Astrocyte (in vitro differentiated cells and primary cell): ENCODE measurements at regions not wholly inside any gene's neighbourhood (a gene's known extent, or its start where the extent isn't known, plus 50 kb on each side); places are given as distances from the start of the nearest gene placed in this dataset.

Source experiments
- DNase-seq: peaks from one replicate; pipeline ENCODE4 v3.0.0-alpha.2; 2010; ENCODE audit warnings: low read depth
- FAIRE-seq: peaks from 2 replicates; lab custom pipeline; 2011; peaks lifted over from hg19 to GRCh38; lab: Jason Lieb, UNC
- H2AFZ ChIP-seq: 2 replicates; pipeline ENCODE4 v1.6.0; 2012; ENCODE audit warnings: low read depth, low read length, inconsistent platforms
- H3K27ac ChIP-seq: 2 replicates; pipeline ENCODE4 v1.5.1; 2011; ENCODE audit warnings: low read depth, low read length, inconsistent platforms
- H3K27me3 ChIP-seq: 2 replicates; pipeline ENCODE4 v1.6.0; 2011; ENCODE audit warnings: low read length, inconsistent platforms; ENCODE audit not compliant: insufficient read depth
- H3K36me3 ChIP-seq: 2 replicates; pipeline ENCODE4 v1.5.1; 2011; ENCODE audit warnings: low read length, inconsistent platforms; ENCODE audit not compliant: insufficient read depth
- H3K4me1 ChIP-seq: 2 replicates; pipeline ENCODE4 v1.5.1; 2011; ENCODE audit warnings: low read length, inconsistent platforms; ENCODE audit not compliant: insufficient read depth
- H3K4me2 ChIP-seq: 2 replicates; pipeline ENCODE4 v1.6.0; 2012; ENCODE audit warnings: low read length, inconsistent platforms
- H3K4me3 ChIP-seq: 2 replicates; pipeline ENCODE4 v1.5.1; 2011; ENCODE audit warnings: low read depth, mild to moderate bottlenecking, low read length, inconsistent platforms; ENCODE audit not compliant: insufficient read depth
- H3K79me2 ChIP-seq: 2 replicates; pipeline ENCODE4 v1.6.0; 2012; ENCODE audit warnings: mild to moderate bottlenecking, low read length, inconsistent platforms; ENCODE audit not compliant: insufficient read depth
- H3K9ac ChIP-seq: 2 replicates; pipeline ENCODE4 v1.6.0; 2012; ENCODE audit warnings: mild to moderate bottlenecking, low read length, inconsistent platforms
- H3K9me3 ChIP-seq: 2 replicates; pipeline ENCODE4 v1.5.1; 2012; ENCODE audit warnings: low read depth, mild to moderate bottlenecking, low read length, inconsistent platforms; ENCODE audit not compliant: insufficient read depth
- H4K20me1 ChIP-seq: 2 replicates; pipeline ENCODE4 v1.6.0; 2012; ENCODE audit warnings: low read length, inconsistent platforms; ENCODE audit not compliant: insufficient read depth
- H3K27ac Mint-ChIP-seq: one replicate; pipeline ENCODE4 v1.8.0; 2021; ENCODE audit warnings: mild to moderate bottlenecking, mixed read lengths; ENCODE audit not compliant: unreplicated experiment
- H3K27me3 Mint-ChIP-seq: one replicate; pipeline ENCODE4 v1.8.0; 2021; ENCODE audit warnings: low read depth, mixed read lengths; ENCODE audit not compliant: unreplicated experiment
- H3K36me3 Mint-ChIP-seq: one replicate; pipeline ENCODE4 v1.8.0; 2021; ENCODE audit warnings: low read depth, mixed read lengths; ENCODE audit not compliant: unreplicated experiment
- H3K4me1 Mint-ChIP-seq: one replicate; pipeline ENCODE4 v1.8.0; 2021; ENCODE audit warnings: low read depth, mixed read lengths; ENCODE audit not compliant: unreplicated experiment
- H3K4me3 Mint-ChIP-seq: one replicate; pipeline ENCODE4 v1.8.0; 2021; ENCODE audit warnings: mild to moderate bottlenecking, moderate library complexity, mixed read lengths; ENCODE audit not compliant: unreplicated experiment
- H3K9me3 Mint-ChIP-seq: one replicate; pipeline ENCODE4 v1.8.0; 2021; ENCODE audit warnings: mild to moderate bottlenecking, mixed read lengths; ENCODE audit not compliant: unreplicated experiment
- EZH2 ChIP-seq: IDR thresholded peaks from 2 replicates; pipeline ENCODE4 v1.6.1; 2012; ENCODE audit warnings: mild to moderate bottlenecking, low read length, inconsistent platforms; ENCODE audit not compliant: insufficient read depth
- TF ChIP-seq, protein P1 (sequence below): IDR thresholded peaks from 2 replicates; pipeline ENCODE4 v1.5.1; 2011; ENCODE audit warnings: low read depth, mild to moderate bottlenecking, inconsistent platforms, low read length, moderate library complexity; ENCODE audit not compliant: insufficient read depth

DNA sequence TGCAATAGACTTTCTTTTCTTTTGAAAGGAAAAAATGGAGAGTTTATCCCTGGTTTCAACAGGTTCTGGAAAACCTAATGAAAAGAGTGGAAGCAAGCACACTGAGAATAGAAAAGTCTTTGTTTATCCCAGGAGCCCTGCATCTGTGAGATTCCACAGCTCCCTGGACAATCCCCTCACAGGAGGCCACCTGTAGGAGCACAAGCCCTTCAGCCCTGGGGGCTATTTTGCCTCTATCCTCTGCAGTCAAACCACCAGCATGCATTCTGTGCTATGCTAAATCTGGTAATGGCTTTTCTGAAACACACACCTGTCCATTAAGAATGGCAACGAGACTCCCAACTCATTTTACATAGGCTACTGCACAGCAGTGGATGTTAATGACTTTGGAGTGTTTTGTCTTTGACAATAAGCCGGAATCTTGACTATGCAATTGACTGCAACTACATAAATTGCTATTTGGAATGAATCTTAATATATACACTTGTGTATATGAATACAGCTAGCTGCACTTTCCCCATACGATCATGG lies 369.4 kb downstream of the NR2F2 start:
- DNase-seq (no peak), FAIRE-seq (no peak)
- Histone ChIP-seq H3K27ac (no peak overlapping the region), H3K79me2 (no peaks in the 10 kb centered on the region), H3K36me3 (no peaks in the 10 kb centered on the region), H4K20me1 (no peaks in the 10 kb centered on the region), H3K9me3 (no peaks in the 10 kb centered on the region), H3K4me2 (no peak overlapping the region), H3K4me3 (no peak overlapping the region), H3K9ac (no peak overlapping the region), H3K4me1 (no peaks in the 10 kb centered on the region), H2AFZ (no peak overlapping the region), H3K27me3 (no peaks in the 10 kb centered on the region)
- Mint-ChIP-seq H3K27ac (no peak overlapping the region), H3K4me3 (no peak overlapping the region), H3K27me3 (no peaks in the 10 kb centered on the region), H3K4me1 (no peaks in the 10 kb centered on the region), H3K36me3 (no peaks in the 10 kb centered on the region), H3K9me3 (no peaks in the 10 kb centered on the region)
- TF ChIP-seq EZH2: no peak
- TF ChIP-seq, protein P1, sequence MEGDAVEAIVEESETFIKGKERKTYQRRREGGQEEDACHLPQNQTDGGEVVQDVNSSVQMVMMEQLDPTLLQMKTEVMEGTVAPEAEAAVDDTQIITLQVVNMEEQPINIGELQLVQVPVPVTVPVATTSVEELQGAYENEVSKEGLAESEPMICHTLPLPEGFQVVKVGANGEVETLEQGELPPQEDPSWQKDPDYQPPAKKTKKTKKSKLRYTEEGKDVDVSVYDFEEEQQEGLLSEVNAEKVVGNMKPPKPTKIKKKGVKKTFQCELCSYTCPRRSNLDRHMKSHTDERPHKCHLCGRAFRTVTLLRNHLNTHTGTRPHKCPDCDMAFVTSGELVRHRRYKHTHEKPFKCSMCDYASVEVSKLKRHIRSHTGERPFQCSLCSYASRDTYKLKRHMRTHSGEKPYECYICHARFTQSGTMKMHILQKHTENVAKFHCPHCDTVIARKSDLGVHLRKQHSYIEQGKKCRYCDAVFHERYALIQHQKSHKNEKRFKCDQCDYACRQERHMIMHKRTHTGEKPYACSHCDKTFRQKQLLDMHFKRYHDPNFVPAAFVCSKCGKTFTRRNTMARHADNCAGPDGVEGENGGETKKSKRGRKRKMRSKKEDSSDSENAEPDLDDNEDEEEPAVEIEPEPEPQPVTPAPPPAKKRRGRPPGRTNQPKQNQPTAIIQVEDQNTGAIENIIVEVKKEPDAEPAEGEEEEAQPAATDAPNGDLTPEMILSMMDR: no peak

- Histone ChIP-seq H3K4me1 (no peaks in the 10 kb centered on the region), H3K27me3 (no peaks in the 10 kb centered on the region), H3K4me2 (no peak overlapping the region), H3K36me3 (no peaks in the 10 kb centered on the region), H4K20me1 (no peaks in the 10 kb centered on the region), H3K27ac (no peak overlapping the region), H3K4me3 (no peak overlapping the region), H3K79me2 (no peaks in the 10 kb centered on the region), H3K9ac (no peak overlapping the region), H2AFZ (no peak overlapping the region), H3K9me3 (no peaks in the 10 kb centered on the region)
- Mint-ChIP-seq H3K4me3 (no peak overlapping the region), H3K27me3 (no peaks in the 10 kb centered on the region), H3K36me3 (no peaks in the 10 kb centered on the region), H3K4me1 (no peaks in the 10 kb centered on the region), H3K27ac (no peak overlapping the region), H3K9me3 (no peaks in the 10 kb centered on the region)
- FAIRE-seq (no peak), DNase-seq (no peak)
- TF ChIP-seq, protein P1: no peak
- no peak for TF ChIP-seq EZH2
These were observed 370.1 kb downstream of the NR2F2 start for GRCh38 chr15:96700555-96700954.

- H3K27me3 ChIP-seq: no peaks in the 10 kb centered on the region
- no peaks in the 10 kb centered on the region for H3K27me3 Mint-ChIP-seq
- no peak overlapping the region for H3K9ac ChIP-seq
- H3K4me3 ChIP-seq: no peak overlapping the region
- H2AFZ ChIP-seq: no peak overlapping the region
- H3K36me3 Mint-ChIP-seq: no peaks in the 10 kb centered on the region
- no peaks in the 10 kb centered on the region for H4K20me1 ChIP-seq
- FAIRE-seq: no peak
- no peak overlapping the region for H3K4me2 ChIP-seq
- no peak overlapping the region for H3K27ac Mint-ChIP-seq
- no peak overlapping the region for H3K27ac ChIP-seq
- H3K36me3 ChIP-seq: no peaks in the 10 kb centered on the region
- no peak for DNase-seq
- no peaks in the 10 kb centered on the region for H3K9me3 Mint-ChIP-seq
- no peaks in the 10 kb centered on the region for H3K79me2 ChIP-seq
- no peak overlapping the region for H3K4me3 Mint-ChIP-seq
- H3K9me3 ChIP-seq: no peaks in the 10 kb centered on the region
- TF ChIP-seq, protein P1: no peak
- no peak for TF ChIP-seq EZH2
- no peaks in the 10 kb centered on the region for H3K4me1 ChIP-seq
- no peaks in the 10 kb centered on the region for H3K4me1 Mint-ChIP-seq
These were observed 370.9 kb downstream of the NR2F2 start for GRCh38 chr15:96701443-96701842.
